AG08396 (cell line): ENCODE measurements at regions not wholly inside any gene's neighbourhood (a gene's known extent, or its start where the extent isn't known, plus 50 kb on each side); places are given as distances from the start of the nearest gene placed in this dataset.

Experiments used
- DNase-seq: peaks from one replicate; pipeline ENCODE4 v3.0.0; 2012; ENCODE audit warnings: low spot score, mixed read lengths

GRCh38 chr18:76544511-76545345 is 49.7 kb upstream of the ZNF516 start:
- DNase-seq, result no peak
